SK-N-SH treated with all-trans-retinoic acid at 6 μM for 48 hours (cell line): ENCODE measurements at regions not wholly inside any gene's neighbourhood (a gene's known extent, or its start where the extent isn't known, plus 50 kb on each side); places are given as distances from the start of the nearest gene placed in this dataset.

ENCODE experiments used
- ARNTL ChIP-seq: fragments of 450-650 bp; formaldehyde crosslinking; IDR thresholded peaks from 2 replicates; pipeline ENCODE4 v1.5.0; 2020; ENCODE audit warnings: low read depth, mild to moderate bottlenecking, moderate library complexity, borderline replicate concordance
- CSDC2 ChIP-seq: fragments of 250-450 bp; sonication (Bioruptor Pico); IDR thresholded peaks from 2 replicates; pipeline ENCODE4 v1.5.0; 2020; ENCODE audit warnings: mild to moderate bottlenecking, moderate library complexity
- ISL1 ChIP-seq: fragments of 250-450 bp; sonication (Bioruptor Pico); IDR thresholded peaks from 2 replicates; pipeline ENCODE4 v2.1.2; 2022; ENCODE audit warnings: mild to moderate bottlenecking, moderate library complexity
- ZFP3 ChIP-seq: fragments of 250-450 bp; sonication (Bioruptor Pico); IDR thresholded peaks from 2 replicates; pipeline ENCODE4 v1.5.0; 2020; ENCODE audit warnings: mild to moderate bottlenecking, moderate library complexity
- ZFP30 ChIP-seq: fragments of 450-650 bp; formaldehyde crosslinking; IDR thresholded peaks from 2 replicates; pipeline ENCODE4 v1.5.0; 2022; ENCODE audit warnings: mild to moderate bottlenecking, moderate library complexity
- TF ChIP-seq, protein P1 (sequence below): fragments of 250-450 bp; sonication (Bioruptor Pico); IDR thresholded peaks from 2 replicates; pipeline ENCODE4 v1.5.0; 2020; ENCODE audit warnings: mild to moderate bottlenecking, moderate library complexity

DNA sequence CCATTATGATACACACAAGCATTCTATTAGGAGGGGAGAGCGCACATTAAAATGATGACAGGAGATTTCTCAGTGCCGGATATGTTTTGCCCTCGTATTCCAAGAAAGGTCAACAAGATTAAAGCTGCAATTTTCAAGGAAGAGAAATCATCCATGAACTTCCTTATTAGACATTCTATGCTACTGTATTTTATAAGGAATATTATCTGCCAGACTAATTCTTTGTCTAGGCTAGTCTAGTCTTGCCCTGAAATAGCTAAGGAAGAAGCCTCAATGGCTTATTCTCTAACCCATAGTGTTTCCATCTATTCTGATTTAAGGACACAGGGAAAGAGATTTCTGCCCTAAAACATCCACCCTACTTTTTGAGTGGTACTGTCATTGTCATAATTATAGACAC lies 315.4 kb downstream of the ADGRG6 start:
- TF ChIP-seq ISL1 (CRISPR knock-in tag), result no peak
- no peak for TF ChIP-seq ZFP3 (CRISPR knock-in tag)
- TF ChIP-seq ARNTL (CRISPR knock-in tag), result no peak
- no peak for TF ChIP-seq CSDC2 (CRISPR knock-in tag)
- no peak for TF ChIP-seq ZFP30 (CRISPR knock-in tag)
- TF ChIP-seq, protein P1, sequence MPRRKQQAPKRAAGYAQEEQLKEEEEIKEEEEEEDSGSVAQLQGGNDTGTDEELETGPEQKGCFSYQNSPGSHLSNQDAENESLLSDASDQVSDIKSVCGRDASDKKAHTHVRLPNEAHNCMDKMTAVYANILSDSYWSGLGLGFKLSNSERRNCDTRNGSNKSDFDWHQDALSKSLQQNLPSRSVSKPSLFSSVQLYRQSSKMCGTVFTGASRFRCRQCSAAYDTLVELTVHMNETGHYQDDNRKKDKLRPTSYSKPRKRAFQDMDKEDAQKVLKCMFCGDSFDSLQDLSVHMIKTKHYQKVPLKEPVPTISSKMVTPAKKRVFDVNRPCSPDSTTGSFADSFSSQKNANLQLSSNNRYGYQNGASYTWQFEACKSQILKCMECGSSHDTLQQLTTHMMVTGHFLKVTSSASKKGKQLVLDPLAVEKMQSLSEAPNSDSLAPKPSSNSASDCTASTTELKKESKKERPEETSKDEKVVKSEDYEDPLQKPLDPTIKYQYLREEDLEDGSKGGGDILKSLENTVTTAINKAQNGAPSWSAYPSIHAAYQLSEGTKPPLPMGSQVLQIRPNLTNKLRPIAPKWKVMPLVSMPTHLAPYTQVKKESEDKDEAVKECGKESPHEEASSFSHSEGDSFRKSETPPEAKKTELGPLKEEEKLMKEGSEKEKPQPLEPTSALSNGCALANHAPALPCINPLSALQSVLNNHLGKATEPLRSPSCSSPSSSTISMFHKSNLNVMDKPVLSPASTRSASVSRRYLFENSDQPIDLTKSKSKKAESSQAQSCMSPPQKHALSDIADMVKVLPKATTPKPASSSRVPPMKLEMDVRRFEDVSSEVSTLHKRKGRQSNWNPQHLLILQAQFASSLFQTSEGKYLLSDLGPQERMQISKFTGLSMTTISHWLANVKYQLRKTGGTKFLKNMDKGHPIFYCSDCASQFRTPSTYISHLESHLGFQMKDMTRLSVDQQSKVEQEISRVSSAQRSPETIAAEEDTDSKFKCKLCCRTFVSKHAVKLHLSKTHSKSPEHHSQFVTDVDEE (CRISPR knock-in tag), result no peak
